GM21423 (cell line): ENCODE measurements at regions not wholly inside any gene's neighbourhood (a gene's known extent, or its start where the extent isn't known, plus 50 kb on each side); places are given as distances from the start of the nearest gene placed in this dataset.
"Not testable (repeated sequence)": the region's sequence is repeated elsewhere in the genome, so short reads cannot be mapped to it uniquely, and the experiment has no call there.

Experiments
- ATAC-seq: cut with Tn5 transposase; IDR thresholded peaks from one replicate; pipeline ENCODE4 v1.9.1; 2021; ENCODE audit warnings: mild to moderate bottlenecking, moderate library complexity; ENCODE audit not compliant: unreplicated experiment

DNA sequence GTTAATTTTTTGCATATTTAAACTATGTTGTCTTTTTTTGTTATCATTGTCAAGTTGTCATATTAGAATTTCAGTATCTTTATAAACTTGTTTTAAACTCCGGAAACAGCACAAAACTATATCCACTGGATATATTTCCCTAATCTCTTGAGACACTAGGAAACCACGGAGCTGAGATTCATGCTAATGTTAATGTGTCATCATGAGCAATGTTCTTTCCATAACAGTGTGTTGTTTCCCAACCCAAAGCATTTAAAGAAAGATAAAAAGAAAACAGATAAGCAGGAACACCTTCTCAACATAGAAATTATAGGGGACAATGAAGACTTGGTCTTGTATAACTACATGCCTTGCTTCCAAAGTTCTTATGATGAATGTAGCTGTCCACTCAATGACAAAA, 626.2 kb upstream of the TMPRSS15 start:
- no peak for ATAC-seq

DNA sequence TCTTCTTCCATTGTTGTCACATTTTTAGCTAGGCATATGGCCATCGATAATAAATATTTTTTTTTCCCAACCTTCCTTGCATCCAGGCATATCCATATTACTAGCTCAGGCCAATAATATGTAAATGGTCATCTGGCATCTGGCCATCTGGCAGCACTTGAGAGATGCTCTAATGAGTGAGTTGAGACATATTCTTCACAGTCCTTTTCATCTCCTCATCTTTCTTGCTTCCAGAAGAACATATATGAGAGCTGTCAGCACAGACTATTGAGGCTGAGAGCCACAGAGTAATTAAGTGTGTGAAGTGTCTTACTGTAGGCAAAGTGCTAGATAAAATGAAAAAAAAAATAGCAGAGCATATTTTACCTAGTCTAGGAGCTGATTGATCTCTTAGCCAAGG, 628.4 kb upstream of the TMPRSS15 start:
- ATAC-seq = no peak

DNA sequence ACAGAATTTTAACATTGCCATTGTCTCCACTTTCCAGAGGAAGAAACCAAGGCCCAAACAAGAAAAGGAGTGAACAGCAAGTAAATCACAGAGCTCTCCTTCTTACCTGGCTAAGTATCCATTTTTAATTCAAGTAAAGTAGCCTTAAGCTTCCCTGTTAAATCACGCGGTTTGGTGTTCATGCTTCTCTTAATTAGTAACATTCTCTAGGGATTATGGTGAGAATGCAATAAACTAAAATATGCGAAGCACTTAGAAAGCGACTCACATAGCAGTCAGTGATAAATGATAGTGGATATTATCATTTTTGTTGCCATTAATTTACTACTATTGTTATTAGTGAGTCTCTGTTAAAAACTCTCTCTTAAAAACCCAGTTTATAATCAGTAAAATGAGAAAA, 630.5 kb upstream of the TMPRSS15 start:
- no peak for ATAC-seq

DNA sequence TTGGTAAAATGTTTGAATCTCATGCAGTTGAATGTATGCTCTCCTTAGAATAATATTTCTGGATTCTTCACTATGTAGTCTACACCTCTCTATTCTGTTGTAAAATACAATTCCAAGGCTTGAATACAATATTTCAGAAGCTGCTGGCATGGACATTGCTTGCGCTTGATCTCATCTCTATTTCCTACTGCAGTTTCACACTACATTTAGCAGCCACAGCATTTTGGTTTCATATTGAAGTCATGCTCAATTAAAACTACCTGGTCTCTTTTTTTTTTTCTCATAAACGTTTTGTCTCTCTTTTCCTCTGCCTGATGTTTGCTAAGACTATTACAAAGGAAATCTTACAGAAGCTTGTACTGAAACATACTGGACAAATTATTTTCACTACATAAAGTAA, 631.0 kb upstream of the TMPRSS15 start:
- no peak for ATAC-seq

DNA sequence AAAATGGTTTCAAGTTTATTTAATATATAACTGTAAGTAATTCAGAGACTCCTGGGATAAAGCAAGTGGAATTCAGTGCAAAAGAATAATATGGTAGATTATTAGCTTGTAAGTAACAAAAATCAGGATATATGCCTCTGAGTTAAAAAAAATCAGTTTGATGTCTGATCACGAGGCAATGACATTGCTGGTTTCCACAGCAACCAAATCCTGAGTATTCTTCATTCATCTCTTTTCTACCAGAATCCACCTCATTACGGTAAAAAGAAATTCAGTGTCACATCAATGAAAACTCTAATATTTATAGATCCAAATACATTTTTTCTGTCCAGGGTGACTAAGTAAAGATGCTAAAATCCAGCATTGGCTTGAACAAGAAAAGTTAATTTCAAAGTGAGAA, 642.3 kb upstream of the TMPRSS15 start:
- ATAC-seq = no peak

DNA sequence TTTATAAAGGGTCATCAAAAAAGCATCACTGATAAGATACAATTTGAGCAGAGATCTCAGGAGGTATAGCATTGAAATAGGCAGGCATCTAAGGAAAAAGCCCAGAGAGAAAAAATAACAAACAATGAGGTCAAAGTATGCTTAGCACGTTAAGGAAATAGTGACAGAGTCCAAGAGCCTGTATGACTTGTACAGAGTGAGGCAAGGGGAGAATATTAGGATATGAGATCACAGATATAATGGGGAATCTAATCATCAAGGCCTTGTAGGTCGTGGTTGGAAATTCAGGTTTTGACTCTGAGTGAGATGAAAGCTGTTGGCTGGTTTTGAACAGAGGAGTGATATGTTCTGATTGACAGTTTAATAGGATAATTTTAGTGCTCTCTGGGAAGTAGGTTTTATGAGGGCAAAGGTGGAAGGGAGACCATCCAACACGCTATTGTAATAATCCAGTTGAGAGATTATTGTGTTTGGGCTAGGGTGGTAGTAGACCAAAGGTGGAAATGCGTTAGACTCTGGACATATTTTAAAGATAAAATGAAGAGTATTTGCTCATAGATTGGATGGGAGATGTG, 644.6 kb upstream of the TMPRSS15 start:
- ATAC-seq = no peak

DNA sequence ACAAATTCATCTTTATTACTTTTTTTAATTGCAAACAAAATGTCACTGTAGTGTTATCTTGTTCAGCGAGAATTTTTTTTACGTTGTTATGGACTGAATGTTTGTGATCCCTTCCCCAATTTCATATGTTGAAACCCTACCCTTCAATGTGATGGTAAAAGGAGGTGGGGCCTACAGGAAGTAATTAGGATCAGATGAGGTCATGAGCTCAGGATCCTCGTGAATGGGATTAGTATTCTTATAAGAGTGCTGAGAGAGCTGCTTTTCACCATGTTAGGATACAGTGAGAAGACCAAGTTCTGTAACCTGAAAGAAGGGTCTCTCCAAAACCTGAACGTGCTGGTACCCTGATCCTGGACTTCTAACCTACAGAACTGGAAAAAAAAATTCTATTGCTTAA, 646.0 kb upstream of the TMPRSS15 start:
- ATAC-seq = no peak

DNA sequence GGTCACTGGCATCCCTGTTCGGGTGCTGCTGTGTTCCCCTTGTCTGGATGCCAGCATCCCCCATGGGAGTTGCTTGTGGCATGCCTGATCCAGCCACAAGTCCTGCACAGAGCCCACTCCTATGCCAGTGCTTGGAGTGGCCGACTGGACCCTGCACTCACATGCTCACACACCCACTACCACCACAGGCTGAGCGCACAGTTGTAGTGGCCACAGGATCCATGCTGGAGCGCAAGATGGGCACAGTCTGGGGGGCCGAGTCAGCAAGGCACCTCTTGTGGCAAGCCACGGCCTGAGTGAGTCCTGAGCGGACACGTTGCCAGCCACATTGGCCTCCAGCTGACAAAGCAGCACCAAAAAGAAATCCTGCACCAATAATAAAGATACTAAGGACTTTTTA, 661.6 kb upstream of the TMPRSS15 start:
- ATAC-seq = no peak

DNA sequence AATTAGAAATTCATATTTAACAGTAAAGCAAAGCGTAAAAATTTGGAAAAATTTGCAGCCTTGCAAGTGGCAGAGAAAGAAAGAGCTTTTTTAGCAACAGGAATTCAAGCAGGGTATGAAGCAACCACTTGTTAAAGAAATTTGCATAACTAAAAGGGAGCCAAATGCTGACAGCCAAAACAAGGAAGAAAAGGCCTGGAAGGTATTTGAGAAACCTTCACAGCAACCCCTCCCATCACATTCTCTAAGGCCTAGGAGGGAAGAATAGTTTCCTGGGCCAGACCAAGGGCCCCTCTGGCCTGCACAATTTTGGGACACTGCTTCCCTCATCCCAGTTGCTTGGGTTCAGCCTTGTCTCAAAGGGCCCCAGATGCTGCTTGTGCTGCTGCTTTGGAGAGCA, 672.4 kb upstream of the TMPRSS15 start:
- ATAC-seq = no peak

DNA sequence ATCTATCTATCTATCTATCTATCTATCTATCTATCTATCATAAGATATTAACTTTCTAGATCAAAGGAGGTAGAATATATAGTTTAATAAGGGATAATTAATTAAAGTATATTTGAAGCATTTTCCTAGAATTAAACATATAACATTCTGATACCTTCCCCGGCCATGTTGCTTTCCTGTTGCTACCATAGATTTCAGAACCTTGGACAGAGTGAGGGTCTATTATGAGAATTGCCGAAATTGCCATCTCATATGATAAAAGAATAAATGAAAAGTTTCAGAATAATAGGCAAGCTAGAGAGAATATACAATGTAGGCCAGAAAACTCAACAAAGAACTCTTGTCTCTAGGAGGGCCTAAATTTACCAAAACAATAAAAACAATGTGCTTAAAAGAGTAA, 706.1 kb upstream of the TMPRSS15 start:
- ATAC-seq = no peak

DNA sequence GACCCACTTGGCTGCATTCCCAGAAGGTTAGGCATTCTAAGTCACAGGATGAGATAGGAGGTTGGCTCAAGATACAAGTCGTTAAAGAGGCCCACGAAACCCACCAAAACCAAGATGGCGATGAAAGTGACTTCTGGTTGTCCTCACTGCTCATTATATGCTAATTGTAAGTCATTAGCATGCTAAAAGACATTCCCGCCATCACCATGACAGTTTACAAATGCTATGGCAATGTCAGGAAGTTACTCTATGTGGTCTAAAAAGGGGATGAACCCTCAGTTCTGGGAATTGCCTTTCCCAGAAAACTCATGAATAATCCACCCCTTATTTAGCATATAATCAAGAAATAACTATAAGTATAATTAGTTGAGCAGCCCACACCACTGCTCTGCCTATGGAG, 715.7 kb upstream of the TMPRSS15 start:
- not testable (repeated sequence) for ATAC-seq

DNA sequence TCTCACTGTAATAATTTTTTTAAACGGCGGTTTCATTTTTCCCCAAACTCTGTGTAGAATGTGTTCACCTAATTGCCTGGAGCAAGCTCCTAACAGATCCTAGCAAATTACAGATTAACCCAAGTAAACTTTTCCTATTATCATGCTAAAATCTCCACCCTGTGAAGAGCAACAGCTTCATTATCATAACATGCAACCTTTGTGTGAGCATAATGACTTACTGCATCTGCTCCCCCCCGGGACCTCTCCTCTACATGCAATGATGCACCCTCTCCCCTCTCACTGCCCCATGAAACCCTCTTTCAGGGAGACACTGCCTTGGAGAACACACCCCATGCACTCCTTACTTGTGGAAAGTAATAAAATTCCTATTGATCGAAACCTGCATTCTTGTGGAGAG, 717.0 kb upstream of the TMPRSS15 start:
- ATAC-seq = no peak

DNA sequence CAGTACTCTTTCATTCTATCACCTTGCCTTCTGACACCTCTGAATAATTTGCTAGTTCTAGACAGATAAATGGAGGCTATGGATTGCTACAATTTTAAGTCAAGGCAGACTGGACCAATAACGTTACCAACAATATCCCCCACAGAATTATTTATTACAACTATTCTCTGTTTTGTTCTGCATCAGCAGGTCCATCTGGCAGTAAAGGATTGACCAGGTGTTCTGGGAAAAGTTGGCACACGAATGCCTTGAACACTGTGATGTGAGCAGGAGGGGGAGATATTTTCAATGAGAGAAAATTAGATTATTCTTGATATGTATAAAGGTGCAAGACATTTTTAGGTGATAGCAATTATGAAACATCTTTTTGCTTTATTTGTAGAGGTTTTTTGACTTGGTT, 718.8 kb upstream of the TMPRSS15 start:
- no peak for ATAC-seq

DNA sequence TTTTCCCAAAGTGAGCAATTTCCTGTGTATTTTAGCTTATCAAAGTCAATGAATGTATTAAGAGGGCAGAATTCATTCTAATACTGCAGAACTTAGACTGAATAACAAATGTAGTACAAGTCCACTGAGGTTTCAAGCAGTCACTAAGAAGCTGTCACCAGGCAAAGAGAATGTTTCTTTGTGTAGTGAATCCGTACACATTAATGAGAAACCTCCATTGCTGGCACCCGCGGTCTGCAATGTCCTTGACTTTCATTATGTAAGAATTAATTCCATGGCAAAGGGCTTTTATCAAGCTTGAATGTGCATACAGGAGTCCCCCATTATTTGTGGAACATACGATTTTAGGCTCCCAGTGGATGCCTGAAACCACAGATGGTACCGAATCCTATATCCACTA, 719.5 kb upstream of the TMPRSS15 start:
- no peak for ATAC-seq

DNA sequence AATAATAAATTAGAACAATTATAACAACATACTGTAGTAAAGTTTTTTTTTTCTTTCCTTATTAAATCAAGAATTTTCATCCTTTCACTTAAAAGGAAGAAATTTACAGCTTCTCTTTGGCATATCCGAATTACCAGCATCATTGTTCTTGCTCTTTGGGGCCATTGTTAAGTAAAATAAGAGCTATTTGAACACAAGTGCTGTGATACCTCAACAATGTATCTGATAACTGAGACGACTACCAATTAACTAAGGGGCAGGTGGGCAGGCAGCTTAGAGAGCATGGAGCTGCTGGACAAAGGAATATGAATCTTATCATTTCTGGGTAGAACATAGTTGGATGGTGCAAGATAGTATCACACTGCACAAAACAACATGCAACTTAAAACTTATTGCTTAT, 719.9 kb upstream of the TMPRSS15 start:
- ATAC-seq = no peak

DNA sequence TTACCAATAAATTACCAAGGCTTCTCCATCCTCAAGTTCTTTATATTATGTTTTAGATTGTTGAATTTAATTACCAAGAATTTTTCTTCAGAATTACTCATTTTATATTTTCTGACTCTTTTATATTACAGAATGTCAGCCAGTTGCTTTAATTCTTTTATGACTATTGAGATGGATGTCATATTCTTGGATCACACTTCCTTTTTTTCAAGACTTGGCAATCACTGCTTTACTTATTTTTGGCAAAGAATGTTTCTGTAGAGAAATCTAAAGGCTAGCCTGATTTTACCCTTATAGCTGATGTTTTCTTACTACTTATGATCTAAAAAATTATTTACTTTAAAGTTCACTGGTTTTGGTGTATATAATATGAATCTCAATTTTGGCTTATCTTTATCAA, 721.1 kb upstream of the TMPRSS15 start:
- no peak for ATAC-seq

DNA sequence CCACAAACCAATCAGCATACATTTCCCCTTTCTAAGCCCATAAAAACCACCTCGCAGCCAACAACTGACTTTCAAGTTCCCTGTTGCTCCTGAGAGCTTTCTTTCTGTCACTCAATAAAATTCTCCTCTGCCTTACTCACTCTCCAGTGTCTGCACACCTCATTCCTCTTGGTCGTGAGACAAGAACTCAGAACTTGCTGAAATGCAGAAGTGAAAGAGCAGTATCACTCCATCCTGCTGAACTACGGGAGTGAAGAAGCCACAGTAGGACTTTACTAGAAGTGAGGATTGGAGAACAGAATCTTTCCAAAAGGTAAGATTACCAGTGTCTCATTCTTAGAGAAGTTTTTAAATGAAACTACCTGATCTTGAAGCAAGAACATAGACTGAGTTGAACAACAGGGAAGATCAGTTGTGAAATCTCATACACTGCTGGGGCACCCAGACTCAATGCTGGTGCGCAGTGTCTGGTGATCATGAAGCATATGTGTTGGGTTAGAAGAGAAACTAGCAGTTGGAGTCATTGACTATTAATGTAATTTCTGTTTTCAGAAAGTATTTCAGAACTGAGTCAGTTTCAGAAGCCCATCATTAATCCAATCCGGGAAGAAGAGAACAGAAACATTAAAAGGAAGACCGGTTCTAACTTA, 726.9 kb upstream of the TMPRSS15 start:
- ATAC-seq = no peak

DNA sequence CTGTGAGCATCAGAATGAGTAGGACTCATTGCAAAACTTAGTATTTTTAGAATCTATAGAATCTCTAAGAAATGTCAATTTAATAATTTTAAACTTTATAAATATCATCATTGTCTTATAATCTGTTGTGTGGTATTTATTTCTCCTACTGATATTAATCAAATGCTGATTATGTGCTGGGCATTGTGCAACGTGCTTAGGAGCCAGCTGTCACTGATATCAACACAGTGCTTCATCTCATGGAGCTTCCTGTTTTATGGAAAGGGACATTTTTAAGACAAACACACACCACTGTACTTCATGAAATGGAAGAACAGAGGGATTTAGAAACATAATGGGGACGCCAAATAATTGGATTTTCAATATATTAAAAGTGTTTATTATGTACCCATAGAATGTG, 737.9 kb upstream of the TMPRSS15 start:
- no peak for ATAC-seq

DNA sequence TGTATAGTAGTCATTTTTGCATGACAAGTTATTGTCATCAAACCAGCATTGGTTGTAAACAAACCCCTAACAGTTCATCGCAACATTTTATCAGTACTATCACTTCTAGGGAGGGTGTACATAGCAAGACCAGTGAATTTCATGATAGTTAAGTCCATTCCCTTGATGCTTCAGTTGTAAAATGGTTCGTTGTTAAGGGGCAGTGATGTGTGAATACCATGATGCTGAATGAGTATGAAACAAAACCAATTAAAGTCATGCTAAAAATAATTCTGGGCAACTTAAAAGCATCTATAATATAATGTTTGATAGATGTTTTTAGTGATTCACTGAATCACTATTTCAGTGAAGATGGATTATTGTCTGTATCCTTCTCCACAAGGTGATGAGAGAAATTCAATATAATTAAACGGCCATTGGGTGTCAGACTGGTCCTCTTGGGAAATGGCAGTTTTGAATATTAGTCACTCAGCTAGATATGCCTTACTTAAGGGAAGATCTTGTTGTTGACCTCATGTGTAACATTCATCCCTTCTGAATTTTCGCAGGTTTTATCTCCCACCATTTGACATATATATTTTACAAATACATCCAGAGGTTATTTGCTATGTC, 742.2 kb upstream of the TMPRSS15 start:
- no peak for ATAC-seq

DNA sequence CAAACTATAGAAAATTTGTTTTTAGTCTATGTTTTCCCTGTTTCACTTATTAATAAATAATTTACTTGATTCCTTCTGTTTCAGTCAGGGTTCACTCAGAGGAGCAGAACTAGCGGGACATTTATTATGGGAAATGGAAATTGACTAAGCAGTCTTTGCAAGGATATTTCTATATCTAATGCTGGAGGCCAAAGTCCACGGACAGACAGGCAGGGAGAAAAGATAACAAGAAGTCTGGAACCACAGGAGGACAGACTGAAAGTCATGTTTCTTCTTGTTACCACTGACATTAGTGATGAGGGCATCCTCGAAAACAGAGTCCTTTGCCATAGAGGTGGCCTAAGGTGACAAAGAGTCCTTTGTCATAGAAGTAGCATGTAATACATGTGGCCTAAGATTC, 744.5 kb upstream of the TMPRSS15 start:
- no peak for ATAC-seq

DNA sequence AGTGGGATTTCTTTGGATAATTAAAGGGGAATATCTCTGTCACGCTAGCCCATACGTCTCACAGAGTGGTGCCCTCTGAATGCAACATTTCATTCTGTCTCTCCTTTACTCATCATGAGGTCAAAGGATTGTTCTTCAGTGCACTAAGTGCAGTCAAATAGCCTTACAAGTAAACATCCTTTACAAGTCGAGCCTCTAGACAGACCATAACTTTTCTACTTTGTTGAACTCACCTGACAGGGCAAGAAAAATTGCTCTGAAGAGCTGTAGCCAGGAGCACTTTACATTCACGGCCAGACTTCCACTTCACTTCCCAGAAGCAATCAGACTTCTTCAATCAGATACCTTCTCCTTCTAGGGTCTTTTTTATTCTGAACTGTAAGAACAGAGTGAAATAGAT, 768.0 kb upstream of the TMPRSS15 start:
- ATAC-seq = no peak

DNA sequence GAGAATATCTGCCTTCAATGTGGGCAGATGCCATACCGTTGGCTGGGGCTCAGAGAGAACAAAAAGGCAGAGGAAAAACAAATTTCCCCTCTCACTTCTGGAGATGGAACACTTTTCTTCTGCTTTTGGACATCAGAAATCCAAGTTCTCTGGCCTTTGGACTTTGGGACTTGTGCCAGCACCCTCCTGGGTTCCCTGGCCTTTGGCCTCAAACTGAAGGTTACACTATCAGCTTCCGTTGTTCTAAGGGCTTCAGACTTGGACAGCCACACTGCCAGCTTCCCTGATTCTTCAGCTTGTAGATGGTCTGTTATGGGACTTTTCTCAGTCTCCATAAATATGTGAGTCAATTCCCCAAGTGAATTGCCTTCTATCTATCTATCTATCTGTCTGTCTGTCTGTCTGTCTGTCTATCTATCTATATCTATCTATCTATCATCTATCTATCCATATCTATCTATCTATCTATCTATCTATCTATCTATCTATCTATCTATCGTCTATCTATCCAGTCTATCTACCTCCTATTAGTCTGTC, 778.1 kb upstream of the TMPRSS15 start:
- ATAC-seq = no peak

DNA sequence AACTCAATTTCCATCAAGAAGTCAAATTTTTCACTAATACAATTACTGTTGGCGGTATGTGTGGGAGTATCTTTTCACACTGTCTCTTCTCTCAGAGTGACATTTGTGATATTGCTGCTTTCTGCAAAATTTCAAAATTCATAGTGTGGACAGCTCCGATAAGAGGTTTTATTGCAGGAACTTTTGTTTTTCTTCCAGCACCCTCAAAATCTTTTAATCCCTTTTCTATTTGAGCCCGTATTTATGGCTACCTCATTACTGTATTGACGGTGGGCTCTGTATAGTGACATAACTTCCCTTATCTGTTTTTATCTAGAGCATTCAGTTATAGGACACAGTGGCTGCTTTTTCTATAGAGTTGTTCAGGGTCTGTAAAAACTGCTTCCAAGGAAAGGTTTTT, 794.4 kb upstream of the TMPRSS15 start:
- ATAC-seq = no peak
